Superior temporal gyrus (tissue), 1 donor: ENCODE measurements at regions not wholly inside any gene's neighbourhood (a gene's known extent, or its start where the extent isn't known, plus 50 kb on each side); places are given as distances from the start of the nearest gene placed in this dataset.
"Not testable (repeated sequence)": the region's sequence is repeated elsewhere in the genome, so short reads cannot be mapped to it uniquely, and the experiment has no call there.

Source experiments
- DNase-seq: peaks from one replicate; pipeline ENCODE4 v3.0.0-alpha.2; 2016; ENCODE audit errors: extremely low spot score

DNA sequence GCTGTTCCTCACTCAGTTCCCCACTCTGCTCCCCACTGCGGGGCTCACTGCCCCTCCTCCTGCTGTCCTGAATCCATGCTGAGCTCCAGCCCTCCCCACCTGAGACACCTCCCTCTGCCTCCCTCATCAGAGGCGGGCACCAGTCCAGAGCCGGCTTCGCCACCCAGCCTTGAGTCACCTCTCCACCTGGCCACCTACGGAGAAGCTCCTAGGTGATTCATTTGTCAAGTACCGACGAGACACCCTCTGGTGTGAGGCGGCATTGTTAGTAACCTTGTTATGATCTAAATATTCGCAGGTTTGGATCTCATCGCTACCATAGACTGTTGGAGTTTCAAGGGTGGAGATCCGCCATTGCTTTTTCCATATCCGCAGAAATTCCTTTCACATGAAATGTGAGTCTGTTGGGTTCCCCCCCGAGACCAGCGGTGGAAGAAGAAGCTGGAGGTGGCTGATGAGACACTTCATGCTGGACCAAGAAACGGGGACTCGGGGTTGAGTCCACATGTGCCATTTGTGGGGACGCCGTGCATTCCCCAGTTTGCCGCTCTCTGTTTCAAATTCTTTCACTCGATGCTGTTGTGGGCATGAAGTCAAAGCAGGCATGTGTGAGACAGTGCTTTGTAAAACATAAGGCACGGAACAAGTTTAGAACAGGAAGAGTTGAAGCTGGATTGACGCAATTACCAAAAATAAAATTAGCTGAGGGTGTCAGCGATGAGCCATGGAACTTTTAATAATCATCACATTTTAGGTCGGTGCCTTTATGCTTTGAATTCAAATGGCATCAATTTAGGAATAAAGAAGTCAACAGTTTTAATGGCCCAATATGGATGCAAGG lies 259.8 kb upstream of the HDAC4 start:
- DNase-seq, result peak; percentile 25

DNA sequence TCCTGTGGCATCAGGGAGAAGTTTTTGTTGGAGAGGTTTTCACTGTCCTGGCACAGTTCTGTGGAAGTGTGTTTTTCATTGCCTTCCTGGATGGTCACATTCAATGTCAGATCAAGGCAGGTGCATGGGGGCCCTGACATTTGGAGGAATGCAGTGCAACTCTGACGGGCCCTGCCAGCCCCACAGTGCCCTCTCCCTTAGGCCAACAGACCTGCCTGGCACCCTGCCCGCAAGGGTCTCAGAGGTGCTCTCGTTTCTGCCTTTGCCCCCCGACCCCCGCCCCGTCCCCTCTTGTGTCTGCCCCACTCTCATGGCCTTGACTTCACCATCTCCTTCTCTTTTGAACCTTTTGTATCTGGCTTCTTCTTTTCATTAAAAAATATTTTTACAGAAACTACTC lies 257.2 kb upstream of the HDAC4 start:
- DNase-seq, result no peak

DNA sequence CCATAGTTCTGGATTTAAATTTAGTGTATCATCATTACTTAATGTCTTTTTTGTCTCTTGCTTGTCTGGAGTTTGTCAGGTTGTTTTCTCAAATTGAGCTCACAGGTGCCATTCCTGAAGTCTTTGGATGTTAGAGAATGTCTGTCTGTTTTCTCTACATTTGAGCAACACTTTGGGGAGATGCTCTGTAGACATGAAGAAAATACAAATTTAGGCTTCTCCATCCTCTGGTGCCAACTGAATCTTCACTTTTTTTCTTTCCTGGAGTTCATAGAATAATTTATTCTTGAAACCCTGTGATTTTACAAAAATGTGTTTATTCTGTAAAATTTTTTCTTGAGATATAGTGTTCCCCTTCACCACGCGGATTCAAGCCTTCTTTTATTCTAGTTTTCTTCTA lies 256.4 kb upstream of the HDAC4 start:
- no peak for DNase-seq

DNA sequence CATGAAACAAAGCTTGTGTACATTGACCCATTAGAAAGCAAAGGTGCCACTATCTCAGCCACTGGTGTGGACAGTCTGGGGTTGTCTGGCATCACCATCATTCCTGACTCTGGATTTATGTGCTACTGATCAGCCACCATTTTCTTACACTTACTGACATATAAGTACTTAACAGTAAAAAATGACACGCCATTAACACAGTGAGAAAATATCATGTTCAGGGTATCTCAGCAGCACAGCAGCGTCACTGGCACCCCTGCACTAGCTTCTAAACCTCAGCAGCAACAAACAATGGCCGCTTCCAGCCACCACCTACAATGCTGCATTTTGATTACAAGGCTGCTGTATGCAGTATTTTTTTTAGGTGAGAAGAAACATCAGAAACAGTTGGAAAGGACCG lies 253.4 kb upstream of the HDAC4 start:
- DNase-seq, result no peak

DNA sequence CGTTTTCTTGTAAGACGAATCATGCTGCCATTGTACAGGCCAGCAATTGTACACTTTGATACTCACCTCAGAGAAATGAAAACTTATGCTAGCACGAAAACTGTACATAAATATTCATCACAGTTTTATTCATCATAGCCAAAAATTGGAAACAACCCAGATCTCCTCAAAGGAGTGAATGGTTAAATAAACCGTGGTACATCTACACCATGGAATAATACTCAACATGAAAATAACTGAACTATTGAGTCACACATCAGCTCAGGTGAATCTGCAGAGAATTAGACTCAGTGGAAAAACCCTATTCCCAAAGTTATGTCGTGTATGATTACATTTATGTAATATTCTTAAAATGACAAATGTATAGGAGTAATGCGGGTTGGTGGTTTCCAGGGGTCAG lies 251.0 kb upstream of the HDAC4 start:
- DNase-seq, result no peak

DNA sequence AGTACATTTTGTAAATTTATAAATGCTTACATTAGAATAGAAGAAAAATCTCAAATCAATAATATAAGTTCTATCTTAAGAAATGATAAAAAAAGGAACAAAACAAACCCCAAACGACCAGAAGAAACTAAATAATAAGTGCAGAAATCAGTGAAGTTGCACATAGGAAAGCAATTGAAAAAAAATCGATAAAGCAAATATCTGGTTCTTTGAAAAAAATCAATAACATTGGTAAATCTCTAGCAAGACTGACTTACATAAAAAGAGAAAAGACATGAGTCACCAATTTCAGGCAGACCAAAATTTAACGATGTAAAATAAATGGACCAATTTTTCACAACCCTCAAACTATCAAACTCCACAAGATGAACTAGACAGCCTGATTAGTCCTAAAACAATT lies 249.9 kb upstream of the HDAC4 start:
- no peak for DNase-seq

DNA sequence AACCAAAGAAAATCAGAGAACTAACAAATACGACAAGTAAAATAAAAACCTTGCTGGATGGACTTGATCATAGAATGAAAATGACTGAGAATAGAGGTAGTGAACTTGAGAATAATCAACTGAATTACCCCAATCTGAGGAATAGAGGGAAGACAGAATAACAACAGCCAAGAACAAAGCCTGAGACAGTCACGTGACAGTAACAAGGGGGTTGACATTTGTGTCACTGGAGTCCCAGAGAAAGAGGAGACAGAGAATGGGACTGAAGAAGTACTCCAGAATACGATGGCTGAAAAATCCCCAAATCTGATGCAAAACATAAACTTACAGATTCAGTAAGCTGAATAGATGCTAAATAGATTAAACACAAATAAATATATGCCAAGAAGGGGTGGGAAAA lies 248.5 kb upstream of the HDAC4 start:
- DNase-seq, result no peak

DNA sequence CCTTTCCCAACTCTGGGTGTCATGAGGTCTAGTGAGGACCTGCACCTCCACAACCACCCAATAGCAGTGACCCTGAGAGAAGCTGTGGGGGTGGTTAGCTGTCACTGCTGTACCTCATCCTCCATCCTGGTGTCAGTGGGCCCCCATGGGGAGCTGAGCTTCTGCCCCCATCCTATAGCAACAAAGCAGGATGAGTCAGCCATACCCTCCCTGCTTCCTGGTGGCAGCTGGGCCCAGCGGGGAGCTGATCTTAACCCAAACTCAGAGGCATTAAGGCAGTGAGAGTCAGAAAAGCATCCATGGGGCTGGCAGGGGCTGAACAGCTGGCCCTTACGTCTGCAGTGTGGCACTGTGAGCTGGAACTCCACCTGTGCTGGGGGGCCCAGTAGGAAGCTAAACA lies 247.8 kb upstream of the HDAC4 start:
- no peak for DNase-seq

DNA sequence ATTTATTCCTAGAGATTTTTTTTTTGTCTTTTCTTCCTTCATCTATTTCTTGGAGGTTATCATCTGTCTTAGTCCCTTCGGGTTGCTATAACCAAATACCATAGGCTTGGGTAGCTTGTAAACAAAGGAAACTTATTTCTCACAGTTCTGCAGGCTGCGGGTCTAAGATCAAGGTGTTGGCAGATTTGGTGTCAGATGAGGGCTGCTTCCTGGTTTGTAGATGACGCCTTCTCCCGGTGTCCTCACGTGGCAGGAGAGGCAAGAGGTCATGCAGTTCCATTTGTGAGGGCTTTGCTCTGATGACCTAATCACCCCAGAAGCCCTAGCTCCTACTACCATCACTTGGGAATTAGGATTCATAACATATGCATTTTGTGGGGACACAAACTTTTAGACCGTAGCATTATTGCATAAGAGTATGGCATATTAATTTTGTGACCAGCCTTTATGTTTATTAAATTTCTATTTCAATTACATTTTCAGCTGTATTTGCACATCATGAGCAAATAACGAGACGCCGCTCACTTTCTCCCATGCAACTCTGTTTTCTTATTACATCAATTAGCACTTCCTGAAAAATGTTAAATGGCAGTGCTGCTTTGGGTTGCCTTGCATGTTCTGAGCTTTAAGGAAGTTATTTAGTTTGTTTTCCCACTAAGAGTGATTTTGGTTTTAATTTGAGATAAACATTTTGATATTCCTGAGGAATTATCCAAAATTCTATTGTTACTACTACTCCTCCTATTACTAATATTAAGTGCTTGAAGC lies 246.4 kb upstream of the HDAC4 start:
- no peak for DNase-seq

DNA sequence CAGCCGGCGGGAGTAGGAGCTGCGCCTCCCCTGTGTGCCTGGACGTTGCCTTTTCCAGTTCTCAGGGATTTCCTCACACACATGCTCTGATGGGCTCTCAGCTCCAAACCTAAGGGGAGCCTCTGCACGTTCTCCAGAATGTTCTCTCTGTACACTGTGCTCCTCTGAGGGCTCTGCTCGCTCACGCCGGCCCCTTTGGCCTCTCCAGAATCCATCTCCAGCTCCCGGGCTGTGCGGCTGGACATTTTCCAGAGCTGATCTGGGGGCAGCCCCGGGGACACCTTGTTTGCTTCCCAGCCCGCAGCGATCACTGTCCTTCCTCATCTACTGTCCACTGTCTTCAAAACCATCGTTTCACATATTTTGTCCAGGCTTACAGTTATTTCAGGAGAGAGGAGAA lies 245.4 kb upstream of the HDAC4 start:
- DNase-seq, result no peak

DNA sequence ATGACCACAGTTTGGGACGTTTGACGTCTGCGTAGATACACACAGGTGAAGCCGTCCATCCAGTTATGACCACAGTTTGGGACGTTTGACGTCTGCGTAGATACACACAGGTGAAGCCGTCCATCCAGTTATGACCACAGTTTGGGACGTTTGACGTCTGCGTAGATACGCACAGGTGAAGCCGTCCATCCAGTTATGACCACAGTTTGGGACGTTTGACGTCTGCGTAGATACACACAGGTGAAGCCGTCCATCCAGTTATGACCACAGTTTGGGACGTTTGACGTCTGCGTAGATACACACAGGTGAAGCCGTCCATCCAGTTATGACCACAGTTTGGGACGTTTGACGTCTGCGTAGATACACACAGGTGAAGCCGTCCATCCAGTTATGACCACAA lies 243.8 kb upstream of the HDAC4 start:
- DNase-seq, result not testable (repeated sequence)

DNA sequence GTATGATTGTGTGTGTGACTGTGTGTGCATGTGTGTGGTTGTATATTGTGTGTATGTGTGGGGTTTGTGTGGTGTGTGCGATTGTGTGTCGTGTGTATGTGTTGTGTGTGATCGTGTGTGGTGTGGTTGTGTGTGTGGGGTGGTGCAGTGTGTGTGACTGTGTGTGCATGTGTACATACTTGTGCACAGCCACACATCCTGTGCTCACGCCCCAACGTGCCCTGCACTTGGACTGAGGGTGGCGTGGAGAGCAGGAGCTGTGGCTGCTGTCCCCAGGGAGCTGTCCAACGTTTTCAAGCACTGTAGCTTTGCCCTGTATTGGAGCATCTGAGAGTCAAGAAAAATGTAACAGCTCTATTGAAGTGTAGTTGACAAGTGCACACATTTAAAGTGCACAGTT lies 243.2 kb upstream of the HDAC4 start:
- no peak for DNase-seq

DNA sequence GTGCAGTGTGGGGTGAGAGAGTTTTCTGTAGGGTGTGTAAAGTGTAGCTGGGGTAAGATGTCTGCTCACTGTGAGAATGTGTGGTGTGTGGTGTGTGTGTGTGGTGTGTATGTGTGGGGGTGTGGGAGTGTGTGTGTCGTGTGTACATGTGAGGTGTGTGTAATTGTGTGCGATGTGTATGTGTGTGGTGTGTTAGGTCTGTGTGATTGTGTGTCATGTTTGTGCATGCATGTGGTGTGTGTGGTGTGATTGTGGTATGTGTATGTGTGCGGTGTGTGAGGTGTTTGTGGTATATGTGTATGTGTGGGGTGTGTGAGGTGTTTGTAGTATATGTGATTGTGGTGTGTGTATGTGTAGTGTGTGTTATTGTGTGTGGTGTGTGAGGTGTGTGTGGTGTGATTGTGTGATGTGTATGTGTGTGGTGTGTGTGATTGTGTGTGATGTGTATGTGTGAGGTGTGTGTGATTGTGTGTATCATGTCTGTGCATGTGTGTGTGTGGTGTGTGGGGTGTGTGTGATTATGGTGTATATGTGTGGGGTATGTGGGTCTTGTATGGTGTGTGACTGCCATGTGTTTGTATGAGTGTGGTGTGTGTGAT lies 241.7 kb upstream of the HDAC4 start:
- no peak for DNase-seq

DNA sequence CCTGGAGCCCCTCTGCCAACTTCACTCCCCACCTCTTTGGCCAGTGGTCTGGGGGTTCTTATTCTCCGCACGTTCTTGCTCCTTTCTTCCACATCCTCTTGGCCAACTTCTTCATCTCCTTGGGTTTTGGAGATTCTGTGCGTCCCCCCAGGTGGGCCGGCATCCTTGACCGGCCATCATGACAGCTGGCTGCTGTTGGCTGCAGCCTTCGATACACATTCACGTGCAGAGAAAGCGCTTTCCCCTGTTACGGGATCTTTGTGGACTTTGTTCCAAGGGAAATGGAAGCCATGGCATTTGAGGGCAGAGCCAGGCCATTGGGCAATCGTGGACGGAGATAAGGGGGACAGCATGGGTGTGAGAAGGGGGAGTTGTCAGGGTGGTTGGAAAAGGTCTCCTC lies 241.1 kb upstream of the HDAC4 start:
- not testable (repeated sequence) for DNase-seq

DNA sequence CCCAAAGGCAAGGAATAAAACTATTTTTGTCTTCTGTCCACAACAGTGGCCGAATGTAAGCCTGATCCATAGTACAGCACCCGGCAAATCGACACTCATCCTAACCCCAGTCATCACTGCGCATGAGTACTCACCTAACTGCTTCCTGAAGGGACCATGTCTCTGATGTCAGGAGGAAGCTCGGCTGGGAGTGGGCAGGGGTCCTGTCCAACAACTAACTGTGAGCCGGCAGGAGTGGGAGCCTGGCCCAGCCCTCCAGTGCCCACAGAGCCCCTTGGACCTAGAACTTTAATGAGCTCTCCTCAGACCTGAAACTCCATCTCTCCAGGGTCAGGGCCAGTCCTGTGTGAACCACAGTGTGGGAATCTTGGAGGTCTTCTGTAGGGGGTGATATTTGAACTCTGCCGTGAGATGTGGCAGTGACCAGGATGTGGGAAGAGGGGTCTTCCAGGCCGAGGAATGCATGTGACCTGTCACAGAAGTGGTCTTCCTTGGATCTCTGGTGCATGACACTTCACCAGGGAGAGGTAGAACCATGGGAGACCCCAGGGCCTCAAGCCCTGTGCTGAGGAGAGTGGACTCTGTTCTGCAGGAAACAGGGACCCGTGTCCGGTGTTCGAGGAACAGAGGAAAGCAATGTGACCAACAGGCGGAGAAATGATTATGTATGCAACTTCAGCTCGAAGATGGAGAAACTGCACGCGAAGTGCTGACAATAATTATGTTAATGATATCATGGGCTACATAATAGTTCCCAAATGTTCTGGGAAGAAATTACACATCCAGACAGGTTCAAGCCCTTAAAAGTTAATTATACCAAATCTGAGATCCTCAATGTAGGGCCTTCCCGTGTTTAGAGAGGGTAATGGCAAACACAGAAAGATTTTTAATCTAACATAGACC lies 240.1 kb upstream of the HDAC4 start:
- no peak for DNase-seq

DNA sequence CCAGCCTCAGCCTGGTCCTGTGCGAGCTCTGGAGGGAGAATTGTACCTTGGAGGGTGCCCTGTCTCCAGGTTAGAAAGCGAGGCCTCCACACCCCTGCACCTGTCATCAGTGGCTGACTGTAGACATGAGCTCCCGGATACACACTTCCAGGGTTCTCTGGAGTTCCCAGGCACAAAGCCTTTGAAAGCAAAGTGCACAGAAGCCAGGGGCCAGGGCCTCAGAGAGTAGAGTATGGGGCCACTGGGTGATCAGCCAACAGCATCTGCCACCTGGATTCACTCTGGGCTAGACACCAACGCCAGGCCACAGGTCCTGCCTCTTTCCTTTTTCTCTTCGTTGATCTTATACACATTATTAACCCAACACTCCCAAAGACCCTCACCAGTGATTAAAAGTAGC lies 239.4 kb upstream of the HDAC4 start:
- DNase-seq, result no peak

DNA sequence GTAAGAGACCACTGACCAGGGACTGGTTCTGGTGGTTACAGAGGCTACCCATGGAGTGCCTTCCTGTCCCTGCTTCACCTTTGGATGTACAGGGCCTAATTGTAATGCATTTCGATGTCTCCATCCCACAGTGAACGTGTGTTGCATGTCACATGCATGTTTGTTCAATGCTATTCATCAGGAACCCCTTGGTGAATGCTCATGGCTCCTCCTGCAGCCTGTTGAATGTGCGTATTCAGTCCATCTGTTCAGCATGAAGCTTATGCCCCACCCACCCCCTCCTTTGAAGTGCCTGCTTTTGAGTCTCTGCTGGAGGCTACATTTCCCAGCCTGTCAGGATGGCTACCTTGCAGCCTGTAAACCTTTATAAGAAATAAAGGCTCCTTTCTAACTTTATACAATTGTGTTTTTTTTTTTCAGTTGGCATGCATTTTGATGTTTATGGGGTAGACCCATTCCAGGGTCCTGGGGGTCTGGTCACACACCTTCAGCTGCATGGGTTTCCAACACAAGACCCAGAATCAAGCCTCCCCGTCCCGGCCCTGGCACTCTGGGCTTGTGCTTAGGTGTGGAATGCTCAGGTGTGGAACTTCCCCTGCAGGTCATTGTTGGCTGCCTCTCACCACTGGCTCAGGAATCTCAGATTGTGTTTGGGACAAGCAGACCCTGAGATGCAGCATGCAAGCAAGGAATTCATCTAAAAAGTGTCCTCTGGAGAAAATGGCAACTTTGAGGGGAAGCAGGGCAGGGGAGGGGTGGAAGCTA lies 238.8 kb upstream of the HDAC4 start:
- DNase-seq, result no peak

DNA sequence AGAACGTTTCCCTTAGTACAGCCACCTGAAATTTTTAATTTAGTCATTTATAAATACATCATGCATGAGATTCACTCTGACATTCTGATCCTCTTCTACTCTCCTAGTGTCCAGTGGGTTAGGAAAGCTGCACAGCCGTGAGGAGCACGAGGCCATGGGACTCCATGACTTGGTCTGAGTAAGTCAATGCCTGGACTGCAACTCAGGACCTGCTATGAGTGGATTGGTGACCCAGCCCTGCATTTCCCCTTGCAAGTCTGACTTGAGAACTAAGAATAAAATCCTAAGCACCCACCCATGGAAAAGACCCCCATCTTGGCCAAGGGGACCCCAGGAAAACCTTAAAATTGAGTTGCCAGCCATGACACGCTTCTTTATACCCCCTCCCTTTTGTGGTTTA lies 237.6 kb upstream of the HDAC4 start:
- no peak for DNase-seq

DNA sequence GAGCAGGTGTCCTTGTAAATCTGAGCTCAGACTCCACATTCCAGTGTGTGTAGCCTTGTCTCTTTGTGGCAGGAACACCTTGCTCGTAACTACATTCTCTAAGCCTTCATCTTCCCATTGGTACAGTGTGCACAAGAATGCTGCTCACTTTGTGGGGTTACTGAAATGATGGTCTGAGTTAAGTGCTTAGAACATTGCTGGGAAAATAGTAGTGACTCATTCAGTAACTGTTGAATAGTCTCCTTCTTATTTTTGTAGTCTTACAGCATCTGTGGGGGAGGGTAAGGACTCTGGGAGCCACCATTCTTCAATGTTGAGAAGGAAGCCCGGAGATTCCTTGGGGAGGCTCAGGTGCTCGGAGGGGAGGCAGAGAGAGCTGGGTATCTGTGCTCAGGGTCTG lies 236.0 kb upstream of the HDAC4 start:
- no peak for DNase-seq

DNA sequence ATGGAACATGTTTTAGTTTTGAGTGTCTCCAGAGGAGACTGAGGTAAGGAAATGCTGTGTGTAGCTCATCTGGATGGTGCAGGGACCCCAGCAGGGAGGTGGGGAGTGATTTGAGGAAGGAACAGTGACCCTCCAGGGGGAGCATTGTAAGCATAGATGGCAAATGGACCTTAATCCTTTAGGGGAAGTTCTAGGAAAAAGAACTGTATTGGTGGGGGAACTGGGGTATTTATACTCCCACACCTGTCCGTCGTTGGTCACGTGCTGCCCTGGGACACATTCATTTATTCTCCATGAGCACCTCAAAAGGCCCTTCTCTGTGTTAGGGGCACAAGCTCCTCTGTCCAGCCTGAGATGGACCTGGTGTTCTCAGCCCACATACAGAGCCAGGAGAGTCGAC lies 233.9 kb upstream of the HDAC4 start:
- DNase-seq, result no peak

DNA sequence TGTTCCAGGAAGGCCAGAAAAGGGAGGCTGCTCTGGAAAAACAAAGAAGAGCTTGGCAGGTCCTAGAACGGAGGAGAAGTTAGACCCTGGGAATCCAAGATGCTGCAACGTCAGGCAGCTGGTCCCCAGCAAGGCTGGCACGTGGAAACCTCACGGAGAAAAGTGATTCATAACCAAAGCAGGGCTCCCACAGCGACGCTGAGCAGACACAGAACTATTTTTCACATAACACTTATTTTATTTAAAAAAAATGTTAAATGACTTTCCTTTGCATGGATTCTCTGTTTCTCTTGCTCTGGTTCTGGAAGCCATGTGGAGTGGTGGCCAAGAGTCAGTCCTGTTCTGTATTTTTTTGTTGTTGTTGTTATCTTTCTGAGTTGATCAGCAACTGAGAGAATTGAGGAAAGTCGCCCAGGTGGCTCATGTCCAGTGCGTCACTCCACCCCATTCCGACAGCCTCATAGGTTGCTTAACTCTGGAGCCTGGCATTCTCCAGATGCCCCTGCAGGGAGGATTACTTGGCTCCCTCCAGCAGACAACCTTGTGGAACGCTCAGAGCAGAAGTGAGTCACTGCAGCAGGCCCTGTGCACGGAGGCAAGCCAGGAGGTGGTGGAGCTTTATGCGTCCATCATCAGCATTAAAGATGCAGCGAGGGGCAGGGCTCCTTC lies 229.9 kb upstream of the HDAC4 start:
- DNase-seq, result peak; percentile 38
